ENCODE measurements at regions not wholly inside any gene's neighbourhood (a gene's known extent, or its start where the extent isn't known, plus 50 kb on each side); places are given as distances from the start of the nearest gene placed in this dataset.
"Not testable (repeated sequence)": the region's sequence is repeated elsewhere in the genome, so short reads cannot be mapped to it uniquely, and the experiment has no call there.

- Mint-ChIP-seq H3K27me3 (ENCODE audit: low read depth, unreplicated experiment) (no peaks in the 10 kb centered on the region), H3K27ac (ENCODE audit: unreplicated experiment) (peak overlapping the region; percentile 73), H3K4me1 (ENCODE audit: low read depth, unreplicated experiment) (peaks cover 15% of the 10 kb centered on the region), H3K36me3 (ENCODE audit: low read depth, unreplicated experiment) (no peaks in the 10 kb centered on the region), H3K4me3 (ENCODE audit: unreplicated experiment) (no peak overlapping the region), H3K9me3 (ENCODE audit: unreplicated experiment) (peaks cover 5% of the 10 kb centered on the region)
- TF ChIP-seq EZH2 (IDR thresholded peaks at IDR 0.05; ENCODE audit: insufficient read depth, low read length): no peak
- no peak for TF ChIP-seq CTCF (IDR thresholded peaks at IDR 0.05; ENCODE audit: insufficient read depth, low read depth, low read length)
- Histone ChIP-seq H3K9me3 (ENCODE audit: insufficient read depth, low read depth, low read length) (no peaks in the 10 kb centered on the region), H3K9ac (ENCODE audit: low read length) (no peak overlapping the region), H3K4me1 (ENCODE audit: insufficient read depth, low read length) (no peaks in the 10 kb centered on the region), H3K27me3 (ENCODE audit: insufficient read depth, low read length) (no peaks in the 10 kb centered on the region), H4K20me1 (ENCODE audit: insufficient read depth, low read length) (no peaks in the 10 kb centered on the region), H3K36me3 (ENCODE audit: insufficient read depth, low read length) (no peaks in the 10 kb centered on the region), H3K27ac (ENCODE audit: low read depth, low read length) (no peak overlapping the region), H2AFZ (ENCODE audit: low read depth, low read length) (no peak overlapping the region), H3K79me2 (ENCODE audit: insufficient read depth, low read length) (no peaks in the 10 kb centered on the region), H3K4me2 (ENCODE audit: low read length) (no peak overlapping the region), H3K4me3 (ENCODE audit: insufficient read depth, low read depth, low read length) (no peak overlapping the region)
- FAIRE-seq (no peak), DNase-seq (ENCODE audit: low read depth) (no peak)
These were observed 208.5 kb upstream of the ASCC3 start for GRCh38 chr6:101089640-101090039.

GRCh38 chr6:101090281-101090680 lies 209.2 kb upstream of the ASCC3 start:
- Mint-ChIP-seq H3K4me3 (ENCODE audit: unreplicated experiment) (no peak overlapping the region), H3K27me3 (ENCODE audit: low read depth, unreplicated experiment) (no peaks in the 10 kb centered on the region), H3K27ac (ENCODE audit: unreplicated experiment) (peak overlapping the region; percentile 90), H3K36me3 (ENCODE audit: low read depth, unreplicated experiment) (no peaks in the 10 kb centered on the region), H3K9me3 (ENCODE audit: unreplicated experiment) (peaks cover 5% of the 10 kb centered on the region), H3K4me1 (ENCODE audit: low read depth, unreplicated experiment) (peaks cover 11% of the 10 kb centered on the region)
- Histone ChIP-seq H3K36me3 (ENCODE audit: insufficient read depth, low read length) (no peaks in the 10 kb centered on the region), H2AFZ (ENCODE audit: low read depth, low read length) (no peak overlapping the region), H3K4me3 (ENCODE audit: insufficient read depth, low read depth, low read length) (no peak overlapping the region), H3K79me2 (ENCODE audit: insufficient read depth, low read length) (no peaks in the 10 kb centered on the region), H3K9me3 (ENCODE audit: insufficient read depth, low read depth, low read length) (no peaks in the 10 kb centered on the region), H3K27ac (ENCODE audit: low read depth, low read length) (no peak overlapping the region), H3K27me3 (ENCODE audit: insufficient read depth, low read length) (no peaks in the 10 kb centered on the region), H3K4me1 (ENCODE audit: insufficient read depth, low read length) (no peaks in the 10 kb centered on the region), H3K4me2 (ENCODE audit: low read length) (no peak overlapping the region), H4K20me1 (ENCODE audit: insufficient read depth, low read length) (no peaks in the 10 kb centered on the region), H3K9ac (ENCODE audit: low read length) (no peak overlapping the region)
- FAIRE-seq: no peak
- DNase-seq (ENCODE audit: low read depth): no peak
- TF ChIP-seq EZH2 (IDR thresholded peaks at IDR 0.05; ENCODE audit: insufficient read depth, low read length) (no peak), CTCF (IDR thresholded peaks at IDR 0.05; ENCODE audit: insufficient read depth, low read depth, low read length) (no peak)

- H3K4me1 ChIP-seq (ENCODE audit: insufficient read depth, low read length); H3K9me3 Mint-ChIP-seq (ENCODE audit: unreplicated experiment); H4K20me1 ChIP-seq (ENCODE audit: insufficient read depth, low read length); H3K27me3 ChIP-seq (ENCODE audit: insufficient read depth, low read length); H3K4me3 ChIP-seq (ENCODE audit: insufficient read depth, low read depth, low read length); H3K4me1 Mint-ChIP-seq (ENCODE audit: low read depth, unreplicated experiment); DNase-seq (ENCODE audit: low read depth); H2AFZ ChIP-seq (ENCODE audit: low read depth, low read length); H3K27ac ChIP-seq (ENCODE audit: low read depth, low read length); H3K79me2 ChIP-seq (ENCODE audit: insufficient read depth, low read length); H3K27me3 Mint-ChIP-seq (ENCODE audit: low read depth, unreplicated experiment); H3K27ac Mint-ChIP-seq (ENCODE audit: unreplicated experiment); H3K9me3 ChIP-seq (ENCODE audit: insufficient read depth, low read depth, low read length); FAIRE-seq; H3K4me3 Mint-ChIP-seq (ENCODE audit: unreplicated experiment); H3K36me3 ChIP-seq (ENCODE audit: insufficient read depth, low read length); H3K36me3 Mint-ChIP-seq (ENCODE audit: low read depth, unreplicated experiment); H3K9ac ChIP-seq (ENCODE audit: low read length); H3K4me2 ChIP-seq (ENCODE audit: low read length): not testable (repeated sequence)
These were observed 217.5 kb upstream of the ASCC3 start for GRCh38 chr6:101098605-101099004.
